ENCODE measurements at regions not wholly inside any gene's neighbourhood (a gene's known extent, or its start where the extent isn't known, plus 50 kb on each side); places are given as distances from the start of the nearest gene placed in this dataset.

GRCh38 chr2:51153236-51153635, 121.3 kb upstream of the NRXN1 start:
- H3K4me3 ChIP-seq = no peak overlapping the region
- H3K4me1 ChIP-seq = no peaks in the 10 kb centered on the region
- TF ChIP-seq MAFK (IDR thresholded peaks at IDR 0.05; ENCODE audit: partially characterized antibody) (no peak), CBX8 (IDR thresholded peaks at IDR 0.05) (no peak), MYC (IDR thresholded peaks at IDR 0.05; ENCODE audit: borderline replicate concordance, low read length) (no peak), KDM5A (IDR thresholded peaks at IDR 0.05) (no peak), TFCP2L1 (CRISPR knock-in tag; IDR thresholded peaks at IDR 0.05) (no peak), RNF2 (IDR thresholded peaks at IDR 0.05; ENCODE audit: borderline replicate concordance, low read depth) (no peak), HMGXB4 (CRISPR knock-in tag; IDR thresholded peaks at IDR 0.05; ENCODE audit: borderline replicate concordance) (no peak), EP300 (IDR thresholded peaks at IDR 0.05) (no peak), SMC3 (IDR thresholded peaks at IDR 0.05) (no peak), PBX3 (IDR thresholded peaks at IDR 0.05) (no peak), RARB (CRISPR knock-in tag; IDR thresholded peaks at IDR 0.05) (no peak), MAX (IDR thresholded peaks at IDR 0.05) (no peak), BHLHE40 (IDR thresholded peaks at IDR 0.05; ENCODE audit: low read depth, low read length) (no peak), ZFP36 (IDR thresholded peaks at IDR 0.05; ENCODE audit: borderline replicate concordance, partially characterized antibody) (no peak), HOXA7 (CRISPR knock-in tag; IDR thresholded peaks at IDR 0.05) (no peak)
- H3K9me3 ChIP-seq = no peaks in the 10 kb centered on the region
- POLR2A ChIA-PET = no interaction called here
- no peak for FAIRE-seq
- DNase-seq (ENCODE audit: low read depth in 1 of 2, low spot score in 1 of 2) = no peak
- CTCF ChIA-PET = no interaction called here
- ATAC-seq = no peak
- no peak overlapping the region for H3K4me2 ChIP-seq
- no peak overlapping the region for H3K27ac ChIP-seq

GRCh38 chr2:51151490-51152140, 119.7 kb upstream of the NRXN1 start:
- ChIA-PET CTCF (no interaction called here), POLR2A (no interaction called here)
- no peak overlapping the region for H3K4me3 ChIP-seq
- WGBS (ENCODE audit: missing lambda C conversion rate) = 49% methylated on average over 19 of the region's 30 CpGs
- no peak overlapping the region for H3K4me2 ChIP-seq
- DNase-seq (ENCODE audit: low read depth in 1 of 2, low spot score in 1 of 2) (no peak), FAIRE-seq (no peak), ATAC-seq (no peak)
- no peak overlapping the region for H3K27ac ChIP-seq
- no peaks in the 10 kb centered on the region for H3K4me1 ChIP-seq
- H3K9me3 ChIP-seq = peaks cover 4% of the 10 kb centered on the region; the same call in 1 of the 3 replicates
- TF ChIP-seq KDM1A (IDR thresholded peaks at IDR 0.05; ENCODE audit: low read depth) (no peak), HOXA7 (CRISPR knock-in tag; IDR thresholded peaks at IDR 0.05) (no peak), HMGXB4 (CRISPR knock-in tag; IDR thresholded peaks at IDR 0.05; ENCODE audit: borderline replicate concordance) (no peak), GATA3 (IDR thresholded peaks at IDR 0.05; ENCODE audit: borderline replicate concordance) (no peak), NR3C1 (IDR thresholded peaks at IDR 0.05) (no peak), POLR2AphosphoS2 (conservative IDR thresholded peaks at IDR 0.05; ENCODE audit: low read length) (no peak), RAD21 (conservative IDR thresholded peaks at IDR 0.05 in 1 of 2, IDR thresholded peaks at IDR 0.05 in 1 of 2) (no peak), CEBPB (IDR thresholded peaks at IDR 0.05) (no peak), KDM5A (IDR thresholded peaks at IDR 0.05) (no peak), EP300 (IDR thresholded peaks at IDR 0.05) (no peak), POLR2A (IDR thresholded peaks at IDR 0.05; ENCODE audit: low read length) (no peak), RNF2 (IDR thresholded peaks at IDR 0.05; ENCODE audit: borderline replicate concordance, low read depth) (no peak), ZC3H11A (IDR thresholded peaks at IDR 0.05) (no peak)

Data from A549 (cell line).